GM18511 (cell line): ENCODE measurements at regions not wholly inside any gene's neighbourhood (a gene's known extent, or its start where the extent isn't known, plus 50 kb on each side); places are given as distances from the start of the nearest gene placed in this dataset.
A peak's percentile ranks its signal among the peaks of the same experiment; 100 is the strongest.
"Not testable (repeated sequence)": the region's sequence is repeated elsewhere in the genome, so short reads cannot be mapped to it uniquely, and the experiment has no call there.

ENCODE experiments used
- ATAC-seq: cut with Tn5 transposase; IDR thresholded peaks from one replicate; pipeline ENCODE4 v1.9.1; 2021; ENCODE audit warnings: mild to moderate bottlenecking, moderate library complexity; ENCODE audit not compliant: unreplicated experiment

DNA sequence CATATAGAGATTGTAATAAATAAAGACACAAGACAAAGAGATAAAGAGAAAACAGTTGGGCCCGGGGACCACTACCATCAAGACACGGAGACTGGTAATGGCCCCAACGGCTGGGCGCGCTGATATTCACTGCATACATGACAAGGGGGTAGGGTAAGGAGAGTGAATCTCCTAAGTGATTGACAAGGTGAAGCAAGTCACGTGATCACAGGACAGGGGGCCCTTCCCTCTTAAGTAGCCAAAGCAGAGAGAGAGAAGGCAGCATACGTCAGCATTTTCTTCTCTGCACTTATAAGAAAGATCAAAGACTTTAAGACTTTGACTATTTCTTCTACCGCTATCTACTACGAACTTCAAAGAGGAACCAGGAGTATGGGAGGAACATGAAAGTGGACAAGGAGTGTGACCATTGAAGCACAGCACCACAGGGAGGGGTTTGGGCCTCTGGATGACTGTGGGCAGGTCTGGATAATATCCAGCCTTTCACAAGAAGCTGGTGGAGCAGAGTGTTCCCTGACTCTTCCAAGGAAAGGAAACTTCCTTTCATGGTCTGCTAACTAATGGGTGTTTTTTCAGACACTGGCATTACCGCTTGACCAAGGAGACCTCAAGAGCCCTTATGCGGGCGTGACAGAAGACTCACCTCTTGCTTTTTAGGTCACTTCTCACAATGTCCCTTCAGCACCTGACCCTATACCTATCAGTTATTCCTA is 75.6 kb downstream of the MRPL39 start:
- ATAC-seq: not testable (repeated sequence)

DNA sequence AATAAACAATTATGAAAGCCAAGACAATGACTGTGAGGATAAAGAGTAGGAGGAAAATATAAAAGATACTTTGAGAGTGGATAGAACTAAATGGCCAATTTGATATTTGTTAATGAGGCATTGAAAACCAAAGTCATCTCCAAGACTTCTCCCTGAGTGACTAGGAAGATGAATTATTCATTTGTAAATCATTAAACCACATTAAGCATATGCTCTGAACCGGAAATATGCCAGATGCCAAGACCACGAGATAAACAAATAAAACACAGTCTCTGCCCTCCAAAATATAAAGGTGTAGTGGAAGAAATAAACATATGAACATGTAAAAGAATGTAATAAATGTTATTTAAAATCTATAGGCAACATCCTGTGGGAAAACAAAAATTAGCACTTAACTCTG is 78.8 kb downstream of the MRPL39 start:
- no peak for ATAC-seq

DNA sequence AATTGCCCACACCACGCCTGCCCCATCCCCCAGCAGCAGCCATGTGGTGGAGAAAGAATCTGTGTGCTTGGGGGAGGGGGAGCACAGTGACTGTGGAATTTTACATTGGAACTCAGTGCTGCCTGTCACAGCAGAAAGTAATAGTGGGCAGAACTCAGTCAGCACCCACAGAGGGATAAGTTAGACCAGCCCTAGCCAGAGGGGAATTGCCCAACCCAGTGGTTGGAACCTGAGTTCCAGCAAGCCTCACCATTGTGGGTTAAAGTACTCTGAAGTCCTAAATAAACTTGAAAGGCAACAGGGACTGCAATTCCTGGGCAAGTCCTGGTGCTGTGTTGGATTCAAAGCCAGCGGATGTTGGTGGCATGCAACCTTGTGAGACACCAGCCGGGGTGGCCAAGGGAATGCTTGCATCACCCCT is 88.8 kb downstream of the MRPL39 start:
- no peak for ATAC-seq

- no peak for ATAC-seq
Measured at GRCh38 chr21:25515484-25516405, 91.5 kb downstream of the MRPL39 start.

DNA sequence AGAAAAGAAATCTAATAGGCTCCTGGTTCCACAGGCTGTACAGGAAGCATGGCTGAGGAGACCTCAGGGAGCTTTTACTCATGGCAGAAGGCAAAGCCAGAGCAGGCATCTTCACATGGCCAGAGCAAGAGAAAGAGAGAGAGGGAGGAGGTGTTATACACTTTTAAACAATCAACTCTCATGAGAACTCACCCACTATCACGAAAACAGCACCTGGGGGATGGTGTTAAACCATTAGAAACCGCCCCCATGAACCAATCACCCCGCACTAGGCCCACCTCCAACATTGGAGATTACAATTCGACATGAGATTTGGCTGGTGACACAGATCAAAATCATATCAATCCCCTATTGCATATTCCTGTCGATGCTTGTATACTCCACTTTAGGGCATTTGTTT is 93.5 kb downstream of the MRPL39 start:
- no peak for ATAC-seq

DNA sequence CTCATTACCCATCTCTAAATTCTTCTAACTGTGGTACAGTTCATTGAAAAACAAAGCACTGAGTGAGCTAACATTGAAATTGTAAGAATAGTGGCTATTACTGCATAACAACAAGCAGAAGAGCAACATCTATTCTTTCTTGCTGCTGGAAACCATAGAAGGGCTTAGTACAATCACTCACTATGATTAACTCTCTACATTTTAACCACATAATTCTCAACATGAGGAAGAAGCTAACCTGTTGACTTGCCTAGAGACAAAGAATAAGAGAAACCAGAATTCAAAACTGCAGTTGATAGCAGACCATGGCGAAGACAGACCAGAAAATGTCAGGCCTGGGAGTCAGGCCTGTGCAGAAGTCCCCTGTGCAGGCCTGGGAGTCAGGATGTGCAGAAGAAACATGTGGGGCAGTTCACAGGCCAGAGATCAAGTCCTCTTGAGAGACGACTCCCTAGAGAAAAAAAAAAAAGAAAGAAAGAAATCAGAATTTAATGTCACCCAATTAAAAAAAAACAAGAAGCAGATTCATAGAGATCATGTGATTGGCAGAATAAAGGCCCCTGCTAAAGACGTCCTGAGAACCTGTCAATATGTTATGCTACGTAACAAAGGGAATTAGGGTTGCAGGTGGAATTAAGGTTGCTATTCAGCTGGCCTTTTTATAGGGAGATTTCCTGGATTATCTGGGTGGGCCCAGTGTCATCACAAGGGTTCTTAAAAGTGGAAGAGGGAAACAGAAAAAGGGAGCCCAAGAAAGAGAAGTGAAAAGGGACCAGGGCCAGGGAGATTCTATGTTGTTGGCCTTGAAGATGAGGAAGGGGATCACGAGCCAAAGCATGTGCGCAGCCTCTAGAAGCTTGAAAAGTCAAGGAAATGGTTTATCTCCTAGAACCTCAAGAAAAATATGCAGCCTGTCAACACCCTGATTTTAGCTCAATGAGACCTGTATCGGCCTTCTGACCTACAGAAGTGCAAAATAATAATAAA is 94.9 kb downstream of the MRPL39 start:
- ATAC-seq: peak; percentile 33

- ATAC-seq: peak; percentile 52
Measured at GRCh38 chr21:25509862-25510261, 97.4 kb downstream of the MRPL39 start.

GRCh38 chr21:25508364-25508763 is 98.9 kb downstream of the MRPL39 start:
- ATAC-seq: no peak

GRCh38 chr21:25507522-25507921 is 99.8 kb downstream of the MRPL39 start:
- ATAC-seq: peak; percentile 39

DNA sequence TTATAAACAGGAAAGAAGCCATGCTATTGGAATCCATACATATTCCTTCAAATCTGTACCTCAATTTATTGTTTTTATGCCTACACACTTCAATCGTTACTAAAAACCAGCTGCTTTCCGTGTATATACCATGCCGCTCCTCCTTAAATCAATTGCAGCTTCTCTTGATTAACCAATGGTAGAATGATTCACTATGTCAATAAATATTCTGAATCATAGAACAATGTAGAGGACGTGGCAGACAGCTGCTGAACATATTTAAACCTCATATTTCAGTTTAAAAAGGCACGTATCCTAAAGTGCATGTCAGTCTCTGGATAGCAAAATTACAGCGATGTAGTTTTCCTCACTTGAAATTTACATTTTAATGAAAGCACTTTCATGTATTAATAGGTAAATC is 100.4 kb downstream of the MRPL39 start:
- ATAC-seq: no peak

DNA sequence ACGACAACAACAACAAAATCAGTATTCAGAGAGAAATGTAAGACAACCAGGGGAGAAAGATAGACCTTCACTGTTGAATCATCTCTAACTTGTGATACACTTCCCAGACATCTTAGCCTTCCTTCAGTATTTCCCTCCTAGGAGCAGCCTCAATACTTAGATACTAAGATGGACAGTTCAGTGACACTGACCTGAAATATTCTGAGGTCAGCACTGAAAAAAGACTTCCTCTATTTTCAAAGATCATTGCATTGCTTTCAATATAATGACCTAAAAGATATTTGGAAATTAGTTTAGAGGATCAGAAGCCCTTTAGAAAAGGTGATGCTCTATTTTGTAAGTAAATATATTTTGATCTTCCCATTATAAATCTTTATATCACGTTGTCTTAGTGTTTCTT is 101.0 kb downstream of the MRPL39 start:
- ATAC-seq: no peak

- ATAC-seq: no peak
Measured at GRCh38 chr21:25503981-25504380, 103.3 kb downstream of the MRPL39 start.

- peak; percentile 65 for ATAC-seq
Measured at GRCh38 chr21:25501996-25502665, 105.2 kb downstream of the MRPL39 start.

GRCh38 chr21:25501462-25501861 is 105.8 kb downstream of the MRPL39 start:
- ATAC-seq: peak; percentile 18

- no peak for ATAC-seq
Measured at GRCh38 chr21:25500598-25500997, 106.7 kb downstream of the MRPL39 start.

- peak; percentile 38 for ATAC-seq
Measured at GRCh38 chr21:25496825-25497482, 110.3 kb downstream of the MRPL39 start.

- ATAC-seq: no peak
Measured at GRCh38 chr21:25494804-25495203, 112.5 kb downstream of the MRPL39 start.

DNA sequence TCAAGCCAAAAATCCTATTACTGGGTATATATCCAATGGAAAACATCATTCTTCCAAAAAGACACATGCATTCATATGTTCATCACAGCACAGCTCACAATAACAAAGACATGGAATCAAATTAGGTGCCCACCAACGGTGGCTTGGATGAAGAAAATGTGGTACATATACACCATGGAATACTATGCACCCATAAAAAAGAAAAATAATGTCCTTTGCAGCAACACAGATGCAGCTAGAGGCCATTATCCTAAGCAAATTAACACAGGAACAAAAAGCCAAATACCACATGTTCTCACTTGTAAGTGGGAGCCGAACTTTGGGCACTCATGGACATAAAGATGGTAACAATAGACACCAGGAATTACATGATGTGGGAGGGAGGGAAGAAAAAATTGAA is 113.6 kb downstream of the MRPL39 start:
- ATAC-seq: no peak

DNA sequence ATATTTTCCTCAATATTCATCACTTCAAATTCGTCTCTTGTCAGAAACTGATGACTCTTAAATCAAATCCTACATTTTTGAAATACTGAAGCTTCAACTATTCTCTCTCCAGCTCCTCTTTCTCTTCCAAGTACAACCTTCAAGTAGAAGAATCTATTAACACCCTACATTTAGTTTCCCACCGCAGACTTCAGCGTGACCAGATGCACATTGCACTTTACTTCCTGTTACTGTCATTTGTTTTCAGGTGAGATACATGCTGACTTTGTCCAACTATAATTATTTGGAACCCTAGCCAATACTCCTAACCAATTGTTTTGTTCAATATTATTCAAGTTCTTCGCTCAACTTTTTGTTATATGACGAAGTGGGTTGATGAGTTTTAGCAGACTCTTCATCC is 116.0 kb downstream of the MRPL39 start:
- ATAC-seq: no peak

GRCh38 chr21:25490742-25491141 is 116.5 kb downstream of the MRPL39 start:
- ATAC-seq: no peak
